Pons (tissue), 1 donor: ENCODE measurements at regions not wholly inside any gene's neighbourhood (a gene's known extent, or its start where the extent isn't known, plus 50 kb on each side); places are given as distances from the start of the nearest gene placed in this dataset.

Source experiments
- DNase-seq: peaks from one replicate; pipeline ENCODE4 v3.0.0-alpha.2; 2016; ENCODE audit warnings: low spot score

DNA sequence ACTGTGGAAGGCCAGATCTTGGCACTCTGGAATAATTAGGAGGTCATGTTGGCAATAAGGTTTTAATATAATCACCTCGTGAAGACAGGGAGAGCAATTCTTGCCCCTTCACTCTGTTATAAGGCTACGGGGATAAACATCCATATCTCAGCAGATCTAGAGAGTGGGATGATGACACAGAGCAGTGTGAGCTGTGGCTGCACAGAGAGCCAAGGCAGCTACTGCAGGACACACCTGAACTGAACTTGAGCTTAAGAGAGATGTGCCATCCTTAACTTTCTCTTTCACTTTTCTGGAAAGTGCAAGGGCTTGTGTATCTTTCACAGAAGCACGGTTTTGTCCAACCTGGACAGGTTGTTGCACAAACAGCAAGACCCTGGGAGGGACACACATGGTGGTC lies 174.7 kb downstream of the GATA3 start:
- DNase-seq = no peak

DNA sequence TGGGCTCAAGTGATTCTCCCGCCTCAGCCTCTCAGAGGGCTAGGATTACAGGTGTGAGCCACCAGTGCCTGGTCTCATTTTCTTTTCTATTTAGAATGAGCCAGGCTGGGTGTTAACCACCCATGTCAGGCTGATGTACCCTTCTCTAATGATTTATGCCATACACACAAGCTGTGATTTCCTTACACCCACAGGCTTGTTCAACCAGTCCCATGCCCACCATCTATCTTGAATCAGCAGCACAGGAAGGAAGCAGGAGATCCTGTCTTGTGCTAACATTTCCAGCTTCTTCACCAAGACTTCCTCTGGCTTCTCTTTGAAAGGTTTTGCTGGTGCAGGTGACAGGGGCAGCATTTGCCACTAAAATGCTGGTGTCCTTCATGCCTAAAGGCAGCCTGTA lies 176.4 kb downstream of the GATA3 start:
- DNase-seq = no peak

DNA sequence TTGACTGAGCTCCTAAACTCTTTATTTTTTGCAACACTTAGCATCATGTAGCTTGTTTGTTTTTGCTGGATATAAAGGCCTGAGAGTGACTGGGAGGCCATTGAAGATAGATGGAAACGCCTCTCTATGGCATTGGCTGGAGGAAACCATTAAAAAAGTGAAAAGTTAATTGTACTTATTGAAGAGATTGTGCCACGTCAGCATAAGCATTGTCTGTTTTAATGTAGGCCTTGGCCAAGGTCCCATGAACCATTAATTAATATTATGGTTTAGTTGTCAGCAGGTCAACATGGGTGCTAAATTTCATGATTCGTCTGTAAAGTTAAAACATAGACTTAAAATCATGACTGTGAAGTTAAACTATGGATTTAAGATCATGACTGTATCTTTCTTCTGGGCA lies 178.6 kb downstream of the GATA3 start:
- DNase-seq = no peak

DNA sequence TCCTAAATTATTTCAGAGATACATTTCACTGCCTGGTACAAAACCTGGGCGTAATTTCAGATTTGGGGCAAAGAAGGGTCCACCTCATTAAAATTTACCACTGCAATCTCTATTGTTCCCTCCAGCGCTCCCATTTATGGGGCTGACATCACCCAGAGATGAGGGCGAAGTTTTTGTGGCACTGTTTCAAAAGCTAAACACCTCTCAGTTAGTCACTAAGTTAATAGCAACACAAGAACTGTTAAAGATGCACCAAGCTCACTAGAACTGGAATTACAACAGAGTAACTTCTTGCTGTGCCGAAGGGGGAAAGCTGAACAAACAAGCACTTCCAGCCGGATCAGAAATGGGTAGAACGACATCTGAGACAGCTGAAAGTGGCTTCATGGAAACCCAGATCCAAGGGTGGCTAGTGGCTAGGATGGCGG lies 179.4 kb downstream of the GATA3 start:
- no peak for DNase-seq

DNA sequence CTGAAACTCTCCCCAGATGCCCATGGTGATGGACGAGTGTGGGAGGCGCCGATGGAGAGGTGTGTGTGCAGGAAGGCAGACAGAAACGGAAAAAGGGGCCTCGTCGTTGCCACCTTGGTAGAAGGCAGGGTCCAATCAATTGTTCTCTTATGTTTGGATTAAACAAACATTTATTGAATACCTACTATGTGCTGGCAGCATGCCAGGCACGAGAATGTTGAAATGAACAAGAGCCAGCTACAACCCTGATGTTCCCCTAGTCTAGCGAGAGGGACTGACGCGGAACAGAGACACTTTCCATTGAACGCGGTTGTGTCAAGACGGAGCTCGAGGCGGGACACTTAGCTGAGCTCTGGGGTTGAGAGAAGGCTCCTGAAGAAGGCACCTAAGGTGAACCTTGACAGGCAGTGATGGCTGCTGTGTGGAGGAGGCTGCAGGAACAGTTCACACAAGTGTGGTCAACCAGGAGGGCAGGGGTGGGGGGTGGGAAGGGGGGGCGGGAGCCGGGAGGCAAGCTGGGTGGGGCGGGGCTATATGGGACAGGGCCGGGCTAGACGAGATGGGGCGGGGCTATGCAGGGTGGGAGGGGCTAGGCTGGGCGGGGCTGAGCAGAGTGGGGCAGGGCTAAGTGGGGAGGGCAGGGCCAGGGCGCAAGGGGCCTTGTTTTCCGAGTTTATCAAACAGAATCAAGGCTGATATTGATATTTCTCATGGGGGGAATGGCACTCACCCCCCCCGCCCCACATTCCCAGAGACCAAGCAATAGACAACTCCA lies 181.0 kb downstream of the GATA3 start:
- DNase-seq = no peak

DNA sequence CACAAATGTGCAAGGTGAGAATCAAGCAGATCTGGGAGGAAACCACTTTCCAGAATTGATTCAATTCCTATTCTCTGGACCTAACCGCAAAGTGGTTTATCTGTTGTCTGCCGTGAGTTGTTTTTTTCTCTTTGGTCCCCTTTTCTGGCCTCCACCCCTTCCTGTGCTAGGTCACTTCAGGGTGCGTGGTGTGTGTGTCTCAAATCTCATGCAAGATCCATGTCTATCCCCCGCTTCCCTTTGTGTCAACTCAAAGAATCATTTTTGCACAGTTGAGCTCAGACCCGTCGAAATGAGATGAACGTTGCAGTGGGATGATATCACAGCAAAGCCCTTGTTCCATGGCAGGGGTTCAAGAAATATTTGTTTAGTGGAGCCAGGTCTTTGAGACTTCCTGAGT lies 184.5 kb downstream of the GATA3 start:
- DNase-seq = no peak

DNA sequence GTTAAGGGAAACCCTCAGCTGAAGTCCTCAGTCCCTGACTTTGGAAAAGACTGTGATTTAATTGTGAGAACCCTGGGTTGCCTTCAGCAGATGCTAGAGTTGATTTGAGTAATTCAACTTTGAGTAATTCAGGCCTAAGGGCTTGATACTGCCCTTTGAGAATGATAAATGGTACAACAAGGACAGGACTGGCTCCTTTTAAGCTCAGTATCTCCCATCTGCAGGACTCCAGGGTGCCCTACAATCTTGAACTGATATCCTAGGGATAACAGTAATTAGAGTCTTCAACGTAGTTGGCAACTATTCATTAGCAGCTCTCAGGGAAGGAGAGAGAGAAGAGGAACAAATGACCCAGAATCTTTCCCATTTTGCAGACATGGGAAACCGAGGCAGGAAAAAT lies 186.4 kb downstream of the GATA3 start:
- DNase-seq = no peak

DNA sequence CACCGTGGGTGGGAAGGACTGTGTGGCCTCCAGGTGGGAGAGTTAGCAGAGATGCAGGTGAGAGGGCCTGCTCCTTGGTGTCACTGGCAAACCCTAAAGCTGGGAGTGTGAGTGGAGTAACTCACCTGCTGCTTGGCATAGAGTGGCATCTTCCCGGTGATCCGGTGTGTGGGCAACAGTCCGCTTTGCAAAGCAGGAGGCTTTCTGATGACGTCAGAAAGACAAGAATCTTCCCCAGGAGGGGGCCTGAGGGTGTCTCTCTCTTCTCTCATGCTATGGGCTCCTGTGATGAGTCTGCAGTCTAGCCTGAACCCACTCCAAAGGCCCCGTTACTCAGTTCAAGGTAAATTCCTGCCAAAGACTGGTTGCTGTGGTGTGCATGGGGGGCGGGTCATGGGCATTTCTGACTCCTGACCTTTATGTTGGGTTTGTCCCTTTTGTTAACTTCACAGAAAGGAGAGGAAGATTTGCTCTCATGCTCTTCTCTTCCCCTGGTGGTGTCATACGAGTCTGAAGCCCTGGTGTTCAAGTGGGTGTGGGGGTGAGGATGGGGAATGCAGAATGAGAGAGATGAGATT lies 187.9 kb downstream of the GATA3 start:
- no peak for DNase-seq

DNA sequence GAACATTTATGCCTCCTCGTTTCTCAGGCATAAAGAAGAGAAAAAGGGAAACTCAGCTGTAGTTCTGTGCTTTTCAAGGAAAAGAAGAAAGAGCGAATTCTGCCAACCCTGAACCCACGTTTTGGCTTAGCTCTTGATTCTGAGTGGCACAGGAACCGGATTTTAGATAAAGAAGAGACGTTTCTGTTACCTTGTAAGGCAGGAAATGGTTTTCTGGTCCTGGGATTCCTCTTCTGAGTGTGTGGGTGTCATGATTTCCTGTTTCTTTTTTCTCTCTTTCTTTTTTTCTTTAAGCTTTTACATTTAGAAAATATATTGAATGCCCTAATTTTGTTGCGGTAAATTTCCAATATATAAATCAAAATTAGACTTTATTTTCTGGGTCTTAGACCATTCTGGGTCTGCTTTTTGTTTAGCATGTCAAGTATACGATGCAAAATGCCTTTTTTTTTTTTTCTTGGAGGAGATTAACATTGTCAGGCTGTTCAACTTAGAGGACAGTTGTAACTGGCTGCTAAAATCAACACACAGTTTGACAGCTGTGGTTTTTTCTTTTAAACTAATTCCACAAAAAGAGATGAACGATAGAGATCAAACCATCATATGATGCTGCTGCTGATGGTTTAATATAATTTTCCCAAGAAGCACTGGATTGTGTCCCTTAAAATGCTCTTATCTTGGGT lies 190.8 kb downstream of the GATA3 start:
- no peak for DNase-seq

DNA sequence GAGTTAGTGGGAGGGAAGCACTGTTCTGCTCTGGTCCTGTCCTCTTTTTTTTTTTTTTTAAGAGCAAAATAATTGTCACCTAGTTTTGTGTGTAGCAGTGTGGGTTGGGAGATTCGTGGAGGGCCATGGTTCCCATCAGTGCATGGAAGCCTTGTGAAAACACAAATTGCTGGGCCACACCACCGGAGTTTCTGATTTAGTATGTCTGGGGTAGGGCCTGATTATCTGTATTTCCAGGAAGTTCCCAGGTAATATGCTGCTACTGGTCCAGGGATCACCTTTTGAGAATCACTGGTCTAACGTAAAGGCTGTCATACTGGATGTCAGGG lies 191.3 kb downstream of the GATA3 start:
- no peak for DNase-seq

DNA sequence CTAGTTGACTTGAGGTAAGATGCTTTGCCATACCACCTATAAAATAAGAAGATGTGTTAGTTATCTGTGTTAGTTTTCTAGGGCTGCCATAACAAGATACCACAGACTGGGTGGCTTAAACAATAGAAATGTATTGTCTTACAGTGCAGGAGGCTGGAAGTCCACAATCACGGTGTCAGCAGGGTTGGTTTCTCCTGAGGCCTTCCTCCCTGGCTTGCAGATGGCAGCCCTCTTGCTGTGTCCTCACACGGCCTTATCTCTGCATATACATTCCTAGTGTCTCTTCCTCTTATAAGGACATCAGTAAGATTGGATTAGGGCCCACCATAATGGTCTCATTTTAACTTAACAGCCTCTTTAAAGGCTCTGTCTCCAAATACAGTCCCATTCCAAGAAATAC lies 192.1 kb downstream of the GATA3 start:
- DNase-seq = no peak

DNA sequence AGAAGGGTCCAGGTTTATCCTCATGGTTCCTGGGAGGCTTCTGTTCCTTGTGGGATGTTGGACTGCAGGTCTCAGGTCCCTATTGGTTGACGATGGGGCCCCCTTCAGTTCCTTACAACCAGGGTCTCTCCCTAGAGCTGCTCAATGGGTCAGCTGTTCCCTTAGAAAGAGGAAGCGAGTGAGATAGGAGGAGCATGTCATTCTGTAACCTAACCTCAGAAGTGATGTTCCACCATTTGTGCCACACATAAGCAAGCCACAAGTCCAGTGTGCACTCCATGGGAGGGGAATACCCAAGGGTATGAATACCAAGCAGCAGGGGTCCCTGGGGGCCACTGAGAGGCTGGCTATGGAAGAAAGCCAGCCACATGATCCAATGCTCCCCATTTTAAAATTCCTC lies 192.7 kb downstream of the GATA3 start:
- no peak for DNase-seq

DNA sequence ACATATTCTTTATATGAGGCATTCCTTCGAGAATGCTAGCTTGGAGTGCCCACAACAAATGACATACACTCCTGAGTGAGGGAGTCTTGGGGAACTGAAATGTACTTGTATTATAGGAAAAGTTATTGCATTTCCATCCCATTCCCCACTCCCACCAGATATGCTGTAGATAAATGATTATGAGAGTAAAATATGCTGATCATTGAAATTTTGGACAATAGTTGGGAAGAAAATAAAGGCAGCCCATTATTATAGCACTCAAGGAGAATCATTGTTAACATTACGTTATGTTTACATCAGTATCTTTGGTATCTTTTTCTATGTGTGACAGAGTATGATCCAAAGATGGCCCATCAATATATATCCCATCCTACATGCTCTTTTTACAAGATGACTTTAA lies 194.4 kb downstream of the GATA3 start:
- DNase-seq = no peak

DNA sequence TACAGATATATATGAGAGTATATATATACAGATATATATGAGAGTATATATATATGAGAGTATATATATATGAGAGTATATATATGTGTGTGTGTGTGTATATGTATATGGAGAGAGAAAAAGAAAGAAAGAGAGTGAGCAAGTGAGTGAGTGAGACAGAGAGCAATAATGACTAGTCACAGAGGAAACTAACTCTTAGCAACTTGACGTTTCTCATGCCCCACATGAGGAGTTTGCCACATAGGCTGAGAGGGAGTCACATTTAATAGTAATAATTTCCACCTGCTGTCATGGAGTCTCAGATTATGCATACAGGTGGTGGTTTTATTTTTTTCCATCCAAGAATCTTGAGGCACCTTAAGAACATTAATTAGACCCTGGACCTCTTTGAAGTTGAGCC lies 199.9 kb downstream of the GATA3 start:
- DNase-seq = no peak

DNA sequence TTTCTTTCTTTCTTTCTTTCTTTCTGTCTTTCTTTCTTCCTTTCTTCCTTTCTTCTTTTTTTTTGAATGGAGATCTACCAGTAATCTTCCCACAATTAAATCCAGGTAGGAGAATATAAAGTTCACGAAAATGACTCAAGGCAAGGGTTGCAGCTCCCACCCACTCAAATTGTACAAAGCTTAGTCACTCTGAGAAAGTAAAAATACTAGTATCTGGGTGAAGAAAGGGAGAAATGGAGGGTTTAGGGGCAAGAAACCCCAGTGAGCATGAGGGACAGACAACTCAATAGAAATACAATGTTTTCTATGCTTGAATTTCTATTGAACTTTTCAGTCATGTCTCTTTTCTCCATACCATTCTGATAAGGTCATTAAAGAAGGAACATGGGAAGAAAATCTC lies 200.8 kb downstream of the GATA3 start:
- no peak for DNase-seq

DNA sequence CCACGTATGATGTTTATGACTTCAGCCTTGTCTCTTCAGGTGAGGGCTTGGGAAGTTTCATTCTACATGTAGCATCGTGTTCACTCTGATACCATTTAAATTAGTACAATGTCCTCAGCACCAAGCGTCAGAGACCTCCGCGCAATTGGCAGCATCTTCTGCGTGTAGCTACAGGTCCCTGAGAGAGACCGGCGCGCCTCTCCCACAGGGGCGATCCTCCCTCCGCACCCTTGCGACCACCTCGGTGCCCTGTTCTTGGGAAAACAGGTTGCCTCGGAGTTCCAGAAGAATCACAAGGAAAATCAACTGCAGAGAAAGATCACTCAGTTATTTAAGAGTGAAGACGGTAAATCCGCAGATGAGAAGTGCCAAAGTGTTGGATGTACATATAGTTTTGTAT lies 206.2 kb downstream of the GATA3 start:
- no peak for DNase-seq

DNA sequence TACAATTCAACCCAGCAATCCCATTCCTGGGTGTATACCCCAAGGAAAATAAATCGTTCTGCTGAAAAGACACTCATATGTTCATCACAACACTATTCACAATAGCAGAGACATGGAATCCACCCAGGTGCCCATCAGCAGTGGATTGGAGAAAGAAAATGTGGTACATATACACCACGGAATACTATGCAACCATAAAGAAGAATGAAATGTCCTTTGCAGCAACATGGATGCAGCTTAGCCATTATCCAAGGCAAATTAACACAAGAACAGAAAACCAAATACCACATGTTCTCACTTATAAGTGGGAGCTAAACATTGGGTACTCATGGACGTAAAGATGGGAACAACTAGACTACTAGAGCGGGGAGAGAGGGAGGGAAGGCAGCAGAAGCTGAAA lies 207.8 kb downstream of the GATA3 start:
- DNase-seq = no peak

DNA sequence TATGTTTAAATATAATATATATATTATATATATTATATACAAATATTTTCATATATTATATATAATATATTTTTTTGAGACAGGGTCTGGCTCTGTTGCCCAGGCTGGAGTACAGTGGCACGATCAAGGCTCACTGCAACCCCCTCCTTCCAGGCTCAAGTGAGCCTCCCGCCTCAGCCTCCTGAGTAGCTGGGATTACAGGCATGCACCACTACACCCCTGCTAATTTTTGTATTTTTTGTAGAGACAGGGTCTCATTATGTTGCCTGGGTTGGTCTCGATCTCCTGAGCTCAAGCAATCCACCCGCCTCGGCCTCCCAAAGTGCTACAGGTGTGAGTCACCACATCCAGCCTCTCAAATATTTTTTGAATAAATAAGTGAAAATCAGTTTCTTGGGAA lies 215.5 kb downstream of the GATA3 start:
- DNase-seq = no peak

DNA sequence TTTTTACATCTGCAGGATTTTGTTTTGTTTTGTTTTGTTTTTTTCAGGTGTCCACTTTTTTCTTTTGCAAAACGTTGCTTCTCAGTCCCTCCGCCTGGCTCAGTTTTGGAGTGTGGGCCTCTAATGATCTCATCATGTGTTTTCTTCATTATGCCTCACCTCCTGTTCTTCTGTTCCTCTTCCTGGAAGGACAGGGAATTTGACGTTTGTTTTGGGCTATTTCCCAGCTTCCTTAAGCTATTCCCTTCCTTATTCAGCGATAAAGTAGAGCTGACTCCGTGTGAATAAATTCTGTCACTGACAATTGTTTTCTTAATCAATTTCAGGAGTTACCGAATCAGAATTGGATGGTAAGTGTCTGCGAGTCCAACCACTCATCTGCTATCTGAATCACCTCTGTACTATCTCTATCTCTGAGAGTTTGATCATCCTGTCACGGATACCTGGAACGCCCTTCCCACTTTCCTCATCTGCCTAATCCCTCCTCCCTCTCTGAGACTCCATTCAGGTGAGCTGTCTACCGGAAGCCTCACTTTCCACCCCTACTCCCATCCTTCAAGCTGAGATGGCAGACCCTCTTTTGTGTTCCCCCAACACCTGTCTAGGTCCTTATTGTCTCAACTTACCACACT lies 218.4 kb downstream of the GATA3 start:
- DNase-seq = no peak

DNA sequence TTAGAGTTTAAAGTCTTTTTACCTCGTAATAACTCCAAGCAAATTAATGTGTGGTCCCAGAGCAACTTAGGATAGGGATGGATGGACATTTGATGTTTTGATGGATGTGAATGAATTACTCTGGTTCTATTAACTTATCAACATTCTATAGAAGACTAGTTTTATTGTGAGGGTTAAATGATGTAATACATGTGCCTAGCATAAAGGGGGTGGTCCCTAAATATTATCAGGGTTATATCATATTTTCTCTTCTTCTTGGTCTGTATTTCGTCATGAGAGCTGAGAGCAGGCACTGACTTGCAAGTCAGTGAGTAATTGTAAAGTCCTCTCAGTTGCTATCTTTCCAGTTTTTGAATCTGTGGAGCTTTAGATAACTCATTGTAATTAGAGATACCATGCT lies 219.3 kb downstream of the GATA3 start:
- DNase-seq = no peak

DNA sequence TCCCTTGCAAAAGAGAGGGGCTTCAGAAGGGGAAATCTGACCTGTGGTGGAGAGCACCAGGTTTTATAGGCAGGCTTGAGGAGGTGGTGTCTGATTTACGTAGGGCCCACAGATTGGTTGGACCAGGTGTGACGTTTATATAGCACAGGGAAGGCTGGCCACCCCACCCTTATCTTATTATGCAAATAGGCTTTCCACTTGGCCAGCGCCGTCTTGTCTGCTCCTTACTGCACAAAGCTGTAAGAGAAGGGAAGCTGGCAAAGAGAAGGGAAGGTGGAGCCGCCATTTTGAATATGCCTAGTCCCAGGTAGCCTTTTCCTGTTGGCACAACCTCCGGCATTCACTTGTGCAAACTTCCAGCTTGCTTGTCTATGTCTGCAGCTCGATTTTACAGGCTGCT lies 221.4 kb downstream of the GATA3 start:
- no peak for DNase-seq

DNA sequence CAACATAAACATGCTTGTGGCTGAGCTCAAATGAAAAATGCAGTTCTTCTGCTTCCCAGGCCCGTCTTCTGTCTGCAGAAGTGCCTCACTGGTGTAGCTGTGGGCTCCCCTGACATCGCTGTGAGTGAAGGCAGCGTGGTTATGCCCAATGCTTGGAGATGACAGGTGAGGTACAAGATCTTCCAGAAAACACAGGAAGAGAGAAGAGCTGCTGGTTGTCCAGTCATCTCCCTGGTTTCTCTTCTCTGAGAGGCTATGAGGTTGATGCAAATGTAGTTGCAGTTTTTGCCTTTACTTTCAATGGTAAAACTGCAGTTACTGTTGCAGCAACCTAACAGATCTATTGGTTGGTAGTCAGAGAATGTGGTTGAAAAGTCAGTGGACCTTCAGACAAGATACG lies 223.6 kb downstream of the GATA3 start:
- no peak for DNase-seq

DNA sequence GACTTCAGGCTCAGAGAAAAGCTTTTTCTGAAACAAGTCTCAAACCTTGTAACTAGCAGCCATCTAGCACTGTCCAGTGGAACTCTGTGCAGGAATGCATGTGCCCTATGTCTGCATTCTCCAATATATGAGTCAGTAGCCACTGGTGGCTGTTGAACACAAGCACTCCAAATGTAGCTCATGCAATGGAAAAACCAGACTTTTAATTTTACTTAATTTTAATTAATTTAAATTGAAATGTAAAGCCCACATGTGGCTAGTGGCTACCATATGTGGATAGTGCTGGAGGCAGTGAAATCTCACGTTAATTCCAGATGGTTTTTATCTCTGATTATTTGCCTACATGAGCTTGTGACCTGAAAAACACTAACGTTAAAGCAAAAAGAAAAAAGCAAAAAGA lies 225.1 kb downstream of the GATA3 start:
- DNase-seq = no peak
